ENCODE measurements at regions not wholly inside any gene's neighbourhood (a gene's known extent, or its start where the extent isn't known, plus 50 kb on each side); places are given as distances from the start of the nearest gene placed in this dataset.

DNA sequence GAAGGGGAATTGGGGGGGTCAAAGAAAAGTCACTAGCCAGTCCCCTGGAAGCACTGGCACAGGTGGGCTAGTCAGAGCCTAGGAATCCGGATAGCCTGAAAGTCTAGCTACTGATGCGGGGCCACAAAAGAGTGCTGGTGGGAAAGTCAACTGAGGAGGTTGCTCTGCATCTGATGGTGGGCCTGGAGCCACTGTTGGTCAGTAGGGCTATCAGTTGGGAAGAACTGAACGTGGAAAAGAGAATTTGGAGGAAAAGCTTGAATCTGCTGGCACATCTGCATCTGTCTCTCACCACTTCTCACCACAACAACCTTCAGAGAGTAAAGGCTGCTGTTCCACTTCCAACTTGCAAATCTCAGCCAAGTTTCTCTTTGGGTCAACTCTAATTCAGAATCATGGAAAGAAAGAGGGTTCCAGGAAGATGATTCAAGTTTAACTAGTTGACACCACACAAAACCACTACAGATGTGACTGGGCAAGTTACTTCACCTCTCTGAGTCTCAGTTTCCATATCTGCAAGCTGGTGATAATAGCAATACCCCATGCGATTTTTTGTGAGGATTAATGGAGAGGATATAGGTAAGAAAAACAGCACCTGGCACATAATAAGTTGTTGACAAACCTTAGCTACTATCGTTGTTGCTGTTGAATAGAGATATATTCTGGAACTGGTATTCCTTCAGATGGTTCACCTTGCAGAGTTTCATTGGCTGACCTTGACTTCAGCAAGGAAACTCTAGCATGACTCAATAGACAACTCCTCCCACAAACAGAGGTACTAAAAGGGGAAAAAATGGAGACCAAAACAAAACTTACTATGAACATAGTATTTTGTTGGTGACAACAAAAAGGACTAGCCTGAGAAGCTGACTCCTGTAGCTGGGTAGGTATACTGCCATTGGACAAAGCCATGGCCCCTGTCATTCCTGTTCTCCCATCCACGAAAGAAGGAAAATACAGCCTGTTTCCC is 280.2 kb upstream of the STT3B start:
- Mint-ChIP-seq H3K27ac (ENCODE audit: unreplicated experiment) (no peak overlapping the region), H3K27me3 (ENCODE audit: low read depth) (no peaks in the 10 kb centered on the region), H3K9me3 (peaks cover 3% of the 10 kb centered on the region), H3K4me1 (peaks cover 4% of the 10 kb centered on the region), H3K4me3 (no peak overlapping the region), H3K36me3 (ENCODE audit: low read depth) (no peaks in the 10 kb centered on the region)
- TF ChIP-seq, protein P1, sequence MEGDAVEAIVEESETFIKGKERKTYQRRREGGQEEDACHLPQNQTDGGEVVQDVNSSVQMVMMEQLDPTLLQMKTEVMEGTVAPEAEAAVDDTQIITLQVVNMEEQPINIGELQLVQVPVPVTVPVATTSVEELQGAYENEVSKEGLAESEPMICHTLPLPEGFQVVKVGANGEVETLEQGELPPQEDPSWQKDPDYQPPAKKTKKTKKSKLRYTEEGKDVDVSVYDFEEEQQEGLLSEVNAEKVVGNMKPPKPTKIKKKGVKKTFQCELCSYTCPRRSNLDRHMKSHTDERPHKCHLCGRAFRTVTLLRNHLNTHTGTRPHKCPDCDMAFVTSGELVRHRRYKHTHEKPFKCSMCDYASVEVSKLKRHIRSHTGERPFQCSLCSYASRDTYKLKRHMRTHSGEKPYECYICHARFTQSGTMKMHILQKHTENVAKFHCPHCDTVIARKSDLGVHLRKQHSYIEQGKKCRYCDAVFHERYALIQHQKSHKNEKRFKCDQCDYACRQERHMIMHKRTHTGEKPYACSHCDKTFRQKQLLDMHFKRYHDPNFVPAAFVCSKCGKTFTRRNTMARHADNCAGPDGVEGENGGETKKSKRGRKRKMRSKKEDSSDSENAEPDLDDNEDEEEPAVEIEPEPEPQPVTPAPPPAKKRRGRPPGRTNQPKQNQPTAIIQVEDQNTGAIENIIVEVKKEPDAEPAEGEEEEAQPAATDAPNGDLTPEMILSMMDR (conservative IDR thresholded peaks at IDR 0.05), result no peak
- no peak for DNase-seq (ENCODE audit: low read depth, low spot score)

DNA sequence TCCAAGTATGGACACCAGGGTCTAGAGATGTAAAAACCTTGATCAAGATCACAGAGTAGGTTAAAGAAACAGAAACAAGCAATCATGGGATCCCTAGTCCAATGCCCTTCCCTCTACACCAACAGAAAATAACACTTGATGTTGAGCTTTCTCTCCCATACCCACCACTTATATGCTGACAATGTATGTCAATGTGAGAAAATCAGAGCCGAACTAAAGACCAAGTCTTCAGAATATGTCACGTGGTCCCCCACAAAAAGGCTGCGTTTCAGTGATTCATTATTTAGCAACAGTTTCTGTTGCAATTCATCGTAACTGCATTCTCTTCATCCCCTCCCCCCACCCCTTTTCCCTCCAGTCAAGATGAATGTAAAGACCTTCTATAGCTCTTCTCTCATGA is 278.9 kb upstream of the STT3B start:
- DNase-seq (ENCODE audit: low read depth, low spot score), result no peak
- no peaks in the 10 kb centered on the region for H3K4me1 Mint-ChIP-seq
- peaks cover 3% of the 10 kb centered on the region for H3K9me3 Mint-ChIP-seq
- H3K36me3 Mint-ChIP-seq (ENCODE audit: low read depth), result no peaks in the 10 kb centered on the region
- no peak overlapping the region for H3K4me3 Mint-ChIP-seq
- TF ChIP-seq, protein P1 (conservative IDR thresholded peaks at IDR 0.05), result no peak
- H3K27ac Mint-ChIP-seq (ENCODE audit: unreplicated experiment), result no peak overlapping the region
- H3K27me3 Mint-ChIP-seq (ENCODE audit: low read depth), result no peaks in the 10 kb centered on the region

DNA sequence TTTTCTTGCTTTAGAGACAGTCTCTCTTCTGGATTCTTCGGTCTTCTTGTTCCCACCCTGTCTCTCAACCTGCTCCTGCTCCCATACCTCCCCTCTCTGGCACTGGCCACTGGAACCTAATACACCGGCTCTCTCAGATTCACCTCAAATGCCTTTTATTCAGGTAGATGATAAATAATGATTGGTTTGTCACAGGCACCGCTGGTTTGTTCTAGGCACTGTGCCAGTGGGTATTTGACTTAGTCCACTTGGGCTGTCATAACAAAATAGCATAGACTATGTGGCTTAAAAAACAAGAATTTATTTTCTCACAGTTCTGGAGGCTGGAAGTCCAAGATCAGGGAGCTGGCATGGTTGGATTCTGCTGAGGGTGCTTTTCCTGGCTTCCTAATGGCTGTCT is 278.2 kb upstream of the STT3B start:
- Mint-ChIP-seq H3K4me1 (no peaks in the 10 kb centered on the region), H3K9me3 (peaks cover 3% of the 10 kb centered on the region), H3K27me3 (ENCODE audit: low read depth) (no peaks in the 10 kb centered on the region), H3K4me3 (no peak overlapping the region), H3K36me3 (ENCODE audit: low read depth) (no peaks in the 10 kb centered on the region), H3K27ac (ENCODE audit: unreplicated experiment) (no peak overlapping the region)
- DNase-seq (ENCODE audit: low read depth, low spot score), result no peak
- TF ChIP-seq, protein P1 (conservative IDR thresholded peaks at IDR 0.05), result no peak

DNA sequence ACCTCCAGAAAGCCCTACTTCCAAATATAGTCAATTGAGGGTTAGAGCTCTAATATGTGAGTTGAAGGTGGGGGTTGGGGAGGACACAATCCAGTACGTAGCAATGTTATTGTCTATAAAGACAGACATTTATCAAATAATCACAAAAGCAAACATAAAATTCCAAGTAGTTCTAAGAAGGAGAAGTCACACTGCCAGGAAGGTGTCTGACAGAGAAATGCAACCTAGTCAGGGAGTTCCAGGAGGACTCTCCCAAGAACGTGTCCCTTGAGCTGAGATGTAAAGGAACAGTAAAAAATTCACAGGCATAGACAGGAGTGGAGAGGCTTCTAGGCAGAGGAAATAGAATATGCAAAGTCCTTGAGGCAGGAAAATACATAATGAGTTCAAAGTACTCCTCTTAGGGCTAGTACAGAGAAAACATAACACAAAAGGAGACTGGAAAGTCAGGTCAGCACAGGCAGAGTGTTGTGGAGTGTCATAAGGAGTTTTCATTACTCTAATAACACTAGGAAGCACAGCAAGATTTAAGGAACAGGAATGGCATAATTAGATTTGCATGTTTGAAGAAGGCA is 277.6 kb upstream of the STT3B start:
- Mint-ChIP-seq H3K27me3 (ENCODE audit: low read depth) (no peaks in the 10 kb centered on the region), H3K27ac (ENCODE audit: unreplicated experiment) (no peak overlapping the region), H3K9me3 (peaks cover 6% of the 10 kb centered on the region), H3K4me1 (no peaks in the 10 kb centered on the region), H3K36me3 (ENCODE audit: low read depth) (no peaks in the 10 kb centered on the region), H3K4me3 (no peak overlapping the region)
- TF ChIP-seq, protein P1 (conservative IDR thresholded peaks at IDR 0.05), result no peak
- no peak for DNase-seq (ENCODE audit: low read depth, low spot score)

DNA sequence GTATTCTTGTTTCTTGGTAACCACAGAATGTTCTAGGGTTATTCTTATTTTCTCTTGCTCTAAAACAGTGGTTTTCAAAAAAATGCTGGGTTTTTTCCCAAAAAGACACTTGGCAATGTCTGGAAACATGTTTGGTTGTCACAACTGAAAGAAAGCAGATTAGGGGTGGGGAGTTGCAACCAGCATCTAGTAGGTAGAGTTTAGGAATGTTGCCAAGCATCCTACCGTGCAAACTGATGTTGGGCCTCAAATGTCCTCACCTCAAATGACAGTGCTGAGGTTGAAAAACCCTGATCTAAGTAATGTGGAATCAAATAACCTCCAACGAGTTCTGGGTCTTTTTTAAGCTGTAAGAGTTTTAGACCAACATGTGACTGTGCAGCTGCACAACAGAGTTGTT is 270.5 kb upstream of the STT3B start:
- Mint-ChIP-seq H3K27me3 (ENCODE audit: low read depth) (no peaks in the 10 kb centered on the region), H3K9me3 (peaks cover 3% of the 10 kb centered on the region), H3K27ac (ENCODE audit: unreplicated experiment) (no peak overlapping the region), H3K4me3 (no peak overlapping the region), H3K4me1 (peaks cover under 1% of the 10 kb centered on the region), H3K36me3 (ENCODE audit: low read depth) (no peaks in the 10 kb centered on the region)
- TF ChIP-seq, protein P1 (conservative IDR thresholded peaks at IDR 0.05), result no peak
- DNase-seq (ENCODE audit: low read depth, low spot score), result no peak

Data from neural crest cell (in vitro differentiated cells).